ENCODE measurements at regions not wholly inside any gene's neighbourhood (a gene's known extent, or its start where the extent isn't known, plus 50 kb on each side); places are given as distances from the start of the nearest gene placed in this dataset.

GRCh38 chr13:109678459-109678858 lies 107.9 kb downstream of the IRS2 start:
- TF ChIP-seq CTCF (IDR thresholded peaks at IDR 0.05) (no peak), POLR2A (IDR thresholded peaks at IDR 0.05) (no peak)
